Activated naive CD4-positive, alpha-beta T cell treated with anti-CD3 and anti-CD28 coated beads, Interleukin-2, amount 50 U/mL, for 16 hours (primary cell): ENCODE measurements at regions not wholly inside any gene's neighbourhood (a gene's known extent, or its start where the extent isn't known, plus 50 kb on each side); places are given as distances from the start of the nearest gene placed in this dataset.

Source experiments
- DNase-seq: peaks from one replicate; pipeline ENCODE4 v3.0.0-alpha.2; 2020

DNA sequence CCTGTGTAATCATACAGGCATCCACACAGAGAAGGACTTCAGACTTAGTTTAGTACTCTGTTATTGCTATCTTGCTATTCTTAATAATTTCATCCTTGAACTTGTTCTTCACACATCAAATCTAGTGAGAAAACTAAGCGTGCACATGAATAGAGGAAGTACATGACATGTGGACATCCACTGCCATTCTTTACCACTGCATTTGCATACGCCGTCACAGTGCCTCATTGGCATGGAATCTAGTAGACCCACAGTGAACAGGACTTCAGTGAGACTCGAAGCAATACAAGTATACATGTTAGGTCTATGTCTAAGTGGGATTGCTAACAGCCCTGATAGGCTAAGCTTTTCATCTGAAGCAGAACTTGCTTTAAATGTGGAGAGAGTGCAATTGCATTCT, 592.1 kb downstream of the TLE4 start:
- DNase-seq = no peak

- DNase-seq = no peak
These were observed 586.9 kb downstream of the TLE4 start for GRCh38 chr9:80158554-80159170.

- DNase-seq = no peak
These were observed 586.4 kb downstream of the TLE4 start for GRCh38 chr9:80158131-80158530.

- no peak for DNase-seq
These were observed 585.8 kb downstream of the TLE4 start for GRCh38 chr9:80157561-80157983.

DNA sequence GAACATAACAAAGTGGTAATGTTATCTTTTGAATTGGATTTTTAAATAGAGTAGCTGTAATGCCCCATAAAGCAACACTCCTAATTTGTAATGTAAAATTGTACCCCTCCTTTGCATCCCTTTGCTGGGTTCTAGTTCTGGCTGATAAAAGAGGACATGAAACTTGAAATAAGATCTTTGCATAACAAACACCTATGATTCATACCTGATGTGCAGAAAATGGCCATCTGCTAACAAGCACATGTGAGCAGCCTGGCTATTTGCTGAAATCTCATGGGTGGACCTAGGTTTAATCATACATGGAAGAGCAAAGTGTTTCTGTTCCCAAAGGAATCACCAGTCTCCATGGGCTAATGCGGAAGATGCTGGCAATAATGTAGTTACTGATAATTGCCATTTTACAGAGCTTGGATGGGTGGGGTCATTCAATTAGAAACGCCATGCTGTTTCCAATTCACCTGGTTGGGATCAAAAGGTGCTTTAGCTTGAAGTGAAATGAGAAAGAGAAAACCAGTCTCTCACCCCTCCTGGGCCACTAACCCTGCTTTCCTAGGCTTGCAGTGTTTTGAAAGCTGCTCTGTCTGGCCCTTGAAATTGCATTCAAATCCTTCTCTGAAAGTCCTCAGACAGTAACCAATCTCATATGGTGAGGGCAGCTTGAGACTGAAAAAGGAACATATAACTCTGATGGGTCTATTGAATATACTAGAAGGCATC, 585.1 kb downstream of the TLE4 start:
- DNase-seq = no peak

DNA sequence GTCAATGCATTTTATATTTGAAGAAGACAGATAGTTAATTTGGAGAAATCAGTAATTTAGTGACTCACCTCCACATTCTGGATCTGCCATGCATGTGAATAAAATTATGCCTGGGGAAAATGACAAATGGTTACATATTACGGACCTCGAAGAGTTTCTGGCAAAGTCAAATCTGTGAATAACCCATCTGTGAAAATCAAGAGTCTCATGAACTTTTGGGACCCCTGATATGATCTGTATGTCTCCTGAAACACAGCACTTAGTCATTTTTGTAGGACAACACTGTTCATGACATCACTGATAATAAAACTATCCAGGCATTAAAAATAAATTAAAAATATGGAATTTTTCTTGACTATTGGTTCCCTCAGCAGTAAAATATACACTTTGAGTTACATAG, 584.5 kb downstream of the TLE4 start:
- DNase-seq = no peak

- DNase-seq = no peak
These were observed 576.1 kb downstream of the TLE4 start for GRCh38 chr9:80147866-80148265.

- DNase-seq = no peak
These were observed 574.7 kb downstream of the TLE4 start for GRCh38 chr9:80146466-80146865.

- no peak for DNase-seq
These were observed 573.1 kb downstream of the TLE4 start for GRCh38 chr9:80144856-80145255.

GRCh38 chr9:80144406-80144805, 572.6 kb downstream of the TLE4 start:
- no peak for DNase-seq

GRCh38 chr9:80143899-80144298, 572.1 kb downstream of the TLE4 start:
- DNase-seq = no peak

GRCh38 chr9:80134487-80134886, 562.7 kb downstream of the TLE4 start:
- no peak for DNase-seq

- no peak for DNase-seq
These were observed 559.9 kb downstream of the TLE4 start for GRCh38 chr9:80131627-80132026.

DNA sequence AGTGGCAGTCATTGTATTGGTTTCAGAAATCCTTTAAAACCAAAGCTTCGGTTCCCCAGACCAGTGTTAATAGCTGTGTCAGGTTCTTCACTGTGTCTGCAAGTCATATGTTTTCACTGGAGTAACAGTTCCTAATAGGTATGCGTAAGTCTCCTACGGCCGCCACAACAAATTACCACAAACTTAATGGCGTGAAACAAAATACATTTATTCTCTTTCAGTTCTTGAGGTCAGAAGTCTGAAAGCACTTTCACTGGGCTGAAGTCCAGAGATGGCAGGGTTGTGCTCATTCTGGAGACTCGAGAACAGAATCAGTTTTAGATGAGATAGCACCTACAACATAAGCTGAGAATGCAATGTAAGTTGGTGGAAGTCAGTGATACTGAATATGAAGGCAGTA, 556.2 kb downstream of the TLE4 start:
- DNase-seq = no peak

GRCh38 chr9:80125731-80126264, 554.0 kb downstream of the TLE4 start:
- no peak for DNase-seq

DNA sequence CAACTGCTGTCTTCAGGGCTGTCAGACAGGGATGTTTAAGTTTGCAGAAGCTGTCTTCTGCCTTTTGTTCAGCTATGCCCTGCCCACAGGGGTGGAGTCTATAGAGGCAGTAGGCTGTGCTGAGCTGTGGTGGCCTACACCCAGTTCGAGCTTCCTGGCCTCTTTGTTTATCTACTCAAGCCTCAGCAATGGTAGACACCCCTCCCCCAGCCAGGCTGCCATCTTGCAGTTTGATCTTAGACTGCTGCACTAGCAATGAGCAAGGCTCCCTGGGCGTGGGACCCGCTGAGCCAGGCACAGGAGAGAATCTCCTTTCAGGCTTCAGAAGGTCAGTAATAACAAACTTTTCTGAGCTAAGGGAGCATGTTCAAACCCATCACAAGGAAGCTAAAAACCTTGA, 545.3 kb downstream of the TLE4 start:
- no peak for DNase-seq

DNA sequence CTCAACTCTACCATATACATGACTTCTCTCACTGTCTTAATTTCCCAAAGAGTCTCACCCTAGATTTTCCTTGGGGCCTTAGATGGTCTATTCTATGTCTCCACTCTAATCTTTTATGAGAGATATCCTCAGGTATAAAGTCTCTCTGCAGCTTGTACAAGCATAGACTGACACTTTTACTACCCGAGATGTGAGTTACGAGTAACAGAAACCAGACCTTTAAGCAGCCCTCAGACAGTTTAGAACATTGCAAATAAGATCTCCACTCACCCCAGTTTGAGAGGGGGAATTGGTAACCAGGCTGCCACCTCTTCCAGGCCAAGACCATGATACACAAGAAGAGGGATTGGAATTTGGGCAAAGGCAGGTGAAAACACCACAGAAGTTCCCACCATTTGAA, 542.5 kb downstream of the TLE4 start:
- DNase-seq = no peak

DNA sequence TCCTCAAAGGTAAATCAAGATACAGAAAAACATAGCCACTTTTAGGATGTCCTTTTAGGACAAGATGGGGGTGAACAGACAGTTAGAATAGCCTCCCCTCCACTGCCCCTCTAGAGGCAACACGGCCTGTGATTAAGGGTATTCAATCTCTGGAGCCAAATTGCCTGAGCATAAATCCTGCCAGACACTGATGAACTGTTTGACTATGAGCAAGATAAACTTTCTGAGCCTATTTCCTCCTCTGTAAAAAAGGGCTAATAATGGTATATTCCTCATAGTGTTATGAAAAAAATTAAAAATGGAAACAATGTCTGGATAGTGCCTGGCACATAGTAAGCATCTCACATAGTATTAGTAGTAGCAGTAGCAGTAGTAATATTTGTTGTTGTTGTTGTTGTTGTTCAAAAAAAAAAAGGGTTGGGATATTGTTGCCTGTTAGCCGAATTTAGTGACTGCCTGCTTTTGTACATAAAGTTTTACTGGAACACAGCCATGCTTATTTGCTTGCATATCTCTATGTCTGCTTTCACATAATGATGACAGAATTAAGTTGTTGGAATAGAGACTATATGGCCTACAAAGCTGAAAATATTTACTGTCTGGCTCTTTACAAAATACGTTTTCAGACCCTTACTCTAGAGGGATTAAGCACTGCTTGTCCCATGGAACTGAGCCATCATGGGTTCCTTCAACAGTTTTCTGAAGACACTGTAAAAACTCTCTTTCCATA, 536.3 kb downstream of the TLE4 start:
- DNase-seq = no peak

- no peak for DNase-seq
These were observed 525.7 kb downstream of the TLE4 start for GRCh38 chr9:80097476-80097875.

DNA sequence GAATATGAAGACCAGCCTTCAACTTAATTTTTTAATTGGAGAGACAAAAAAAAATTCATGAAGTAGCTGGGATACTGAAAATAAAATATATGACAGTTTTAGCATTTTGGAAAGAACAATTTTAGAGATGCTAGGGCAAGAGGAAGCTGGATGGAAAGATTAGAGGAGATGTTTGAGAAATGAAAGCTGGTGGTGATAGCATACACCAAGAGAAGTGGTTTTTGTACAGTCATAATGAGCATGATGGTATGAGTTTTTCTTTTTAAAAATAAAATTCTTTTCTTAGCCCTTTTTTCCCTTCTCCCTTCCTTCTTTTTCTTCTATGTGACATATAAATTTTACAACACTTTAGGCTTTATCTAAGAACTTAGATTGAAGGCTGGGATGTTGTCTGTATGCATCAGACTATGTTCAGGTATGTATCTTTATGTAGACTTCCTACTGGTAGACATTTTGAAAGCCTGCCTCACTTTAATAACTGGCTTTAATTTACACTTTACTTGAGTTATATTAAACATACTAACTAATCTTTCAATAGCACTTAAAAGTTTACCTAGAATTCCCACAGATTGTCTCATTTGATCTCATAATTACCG, 522.5 kb downstream of the TLE4 start:
- DNase-seq = no peak

DNA sequence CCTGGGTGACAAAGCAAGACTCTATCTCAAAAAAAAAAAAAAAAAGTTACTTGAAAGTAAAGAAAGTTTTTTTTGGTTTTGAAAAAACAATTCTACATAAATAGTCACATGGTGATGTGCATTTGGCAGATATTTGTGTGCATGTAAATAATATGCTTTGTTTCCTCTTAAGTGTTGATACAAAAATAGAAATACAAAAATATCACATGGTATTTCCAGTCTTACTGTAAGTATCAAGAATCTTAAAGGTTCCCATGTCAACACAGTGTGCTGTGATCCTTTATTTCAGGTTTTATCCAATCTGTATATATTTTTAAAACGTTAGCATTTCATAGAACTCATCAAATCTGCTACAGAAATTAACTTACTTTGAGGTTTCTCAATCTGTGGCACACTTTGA, 521.9 kb downstream of the TLE4 start:
- no peak for DNase-seq

DNA sequence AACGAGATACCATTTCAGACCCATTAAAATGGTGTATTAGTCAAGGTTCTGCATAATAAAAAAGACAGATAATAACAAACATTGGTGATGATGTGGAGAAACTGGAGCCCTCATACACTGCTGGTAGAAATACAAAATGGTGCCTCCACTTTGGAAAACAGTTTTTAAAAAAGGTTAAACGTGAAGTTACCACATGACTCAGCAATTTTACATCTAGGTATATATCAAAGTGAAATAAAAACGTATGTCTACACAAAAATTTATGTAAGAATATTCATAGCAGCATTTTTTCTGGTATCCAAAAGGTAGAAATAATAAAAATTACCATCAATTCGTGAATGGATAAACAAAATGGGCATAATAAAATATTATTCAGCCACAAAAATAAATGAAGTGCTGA, 519.8 kb downstream of the TLE4 start:
- no peak for DNase-seq

DNA sequence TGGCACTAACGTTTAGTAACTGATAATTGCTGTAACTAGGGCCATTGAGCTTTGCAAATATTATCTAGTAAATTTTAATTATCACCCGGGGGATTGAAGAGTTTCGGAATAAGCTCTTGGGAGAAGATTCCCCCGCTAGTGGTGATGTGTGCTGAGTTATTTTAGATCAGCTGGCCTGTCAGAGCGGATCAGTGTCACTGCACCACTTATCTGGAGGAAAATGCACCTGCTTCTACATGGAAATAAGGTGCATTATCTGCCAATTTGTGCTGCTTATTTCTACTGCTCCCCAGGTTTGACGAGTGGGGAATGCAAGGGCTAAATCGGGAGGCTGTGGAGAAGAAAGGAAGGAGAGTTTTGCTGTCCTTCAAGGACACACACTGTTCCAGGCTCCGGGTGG, 518.6 kb downstream of the TLE4 start:
- no peak for DNase-seq
